DND-41 (cell line): ENCODE measurements at regions not wholly inside any gene's neighbourhood (a gene's known extent, or its start where the extent isn't known, plus 50 kb on each side); places are given as distances from the start of the nearest gene placed in this dataset.

Experiments
- ATAC-seq: fragments of 200-7000 bp; cut with Tn5 transposase; 3 replicates; pipeline ENCODE4 v1.9.1; 2021; ENCODE audit warnings: low read depth; ENCODE audit not compliant: insufficient read depth
- DNase-seq: peaks from one replicate; pipeline ENCODE4 v3.0.0-alpha.2; 2020
- H2AFZ ChIP-seq: 2 replicates; pipeline ENCODE4 v1.6.0; 2012; ENCODE audit warnings: low read depth, low read length
- H3K27ac ChIP-seq: 2 replicates; pipeline ENCODE4 v1.5.1; 2012; ENCODE audit warnings: low read length, inconsistent platforms
- H3K27me3 ChIP-seq: fragments of 200-600 bp; sonication (generic); 2 replicates; pipeline ENCODE4 v1.6.0; 2012; ENCODE audit warnings: low read length, mild to moderate bottlenecking, inconsistent platforms; ENCODE audit not compliant: insufficient read depth, poor library complexity
- H3K36me3 ChIP-seq: 2 replicates; pipeline ENCODE4 v1.5.1; 2012; ENCODE audit warnings: low read length, inconsistent platforms; ENCODE audit not compliant: insufficient read depth
- H3K4me1 ChIP-seq: 2 replicates; pipeline ENCODE4 v1.5.1; 2012; ENCODE audit warnings: mild to moderate bottlenecking, low read length; ENCODE audit not compliant: insufficient read depth
- H3K4me2 ChIP-seq: 2 replicates; pipeline ENCODE4 v1.6.0; 2012; ENCODE audit warnings: mild to moderate bottlenecking, moderate library complexity, low read length, inconsistent platforms; ENCODE audit not compliant: insufficient read depth
- H3K4me3 ChIP-seq, 2 experiments: fragments of 200-600 bp in 1 of 2; shearing (Covaris generic) in 1 of 2; 2 replicates each; pipeline ENCODE4 v1.5.1; 2012 to 2016; ENCODE audit warnings: inconsistent platforms in 2 of 2, low read length in 2 of 2, mild to moderate bottlenecking in 2 of 2, low read depth in 1 of 2, moderate library complexity in 1 of 2
- H3K79me2 ChIP-seq: 2 replicates; pipeline ENCODE4 v1.6.0; 2012; ENCODE audit warnings: low read length, inconsistent platforms; ENCODE audit not compliant: insufficient read depth
- H3K9ac ChIP-seq: 2 replicates; pipeline ENCODE4 v1.6.0; 2012; ENCODE audit warnings: low read depth, mild to moderate bottlenecking, inconsistent platforms, low read length, moderate library complexity
- H3K9me3 ChIP-seq: 2 replicates; pipeline ENCODE4 v1.5.1; 2012; ENCODE audit warnings: low read length, moderate library complexity, mild to moderate bottlenecking, inconsistent platforms; ENCODE audit not compliant: insufficient read depth, severe bottlenecking
- H4K20me1 ChIP-seq: 2 replicates; pipeline ENCODE4 v1.6.0; 2012; ENCODE audit warnings: low read length; ENCODE audit not compliant: insufficient read depth
- CTCF ChIP-seq: IDR thresholded peaks from 2 replicates; pipeline ENCODE4 v1.5.1; 2012; ENCODE audit warnings: borderline replicate concordance, low read length, moderate library complexity, mild to moderate bottlenecking; ENCODE audit not compliant: poor library complexity, severe bottlenecking; ENCODE audit errors: extremely low read depth
- EZH2 ChIP-seq: IDR thresholded peaks from 3 replicates; pipeline ENCODE4 v1.6.1; 2012; ENCODE audit warnings: borderline replicate concordance, low read depth, mild to moderate bottlenecking, moderate library complexity, low read length, inconsistent platforms; ENCODE audit not compliant: severe bottlenecking

DNA sequence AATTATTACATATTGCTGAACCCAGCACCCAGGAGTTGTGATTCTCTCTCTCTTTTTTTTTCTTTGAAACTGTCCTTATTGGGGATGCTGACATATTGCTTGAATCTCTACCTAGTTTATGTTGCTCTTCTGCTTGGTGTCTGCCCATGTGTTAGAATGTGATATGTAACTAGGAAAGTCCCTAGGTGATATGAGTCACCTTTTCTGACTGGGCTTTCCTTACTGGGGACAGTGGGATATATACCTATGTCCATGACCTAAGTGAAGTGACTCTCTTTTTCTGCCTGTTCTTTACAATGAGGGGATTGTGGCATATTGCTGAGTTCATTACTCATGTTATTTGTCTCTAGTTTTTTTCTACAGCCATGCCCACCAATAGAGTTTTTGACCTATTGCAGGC, 1013.2 kb upstream of the TSPY4 start:
- H3K4me2 ChIP-seq: no peak overlapping the region
- no peak overlapping the region for H3K4me3 ChIP-seq
- DNase-seq (no peak), ATAC-seq (no peak)
- no peak overlapping the region for H2AFZ ChIP-seq
- H3K4me1 ChIP-seq: no peaks in the 10 kb centered on the region
- no peaks in the 10 kb centered on the region for H3K36me3 ChIP-seq
- H3K9me3 ChIP-seq: no peaks in the 10 kb centered on the region
- H3K27ac ChIP-seq: no peak overlapping the region
- TF ChIP-seq CTCF (no peak), EZH2 (no peak)
- no peak overlapping the region for H3K9ac ChIP-seq
- no peaks in the 10 kb centered on the region for H4K20me1 ChIP-seq
- no peaks in the 10 kb centered on the region for H3K79me2 ChIP-seq
- H3K27me3 ChIP-seq: no peaks in the 10 kb centered on the region

DNA sequence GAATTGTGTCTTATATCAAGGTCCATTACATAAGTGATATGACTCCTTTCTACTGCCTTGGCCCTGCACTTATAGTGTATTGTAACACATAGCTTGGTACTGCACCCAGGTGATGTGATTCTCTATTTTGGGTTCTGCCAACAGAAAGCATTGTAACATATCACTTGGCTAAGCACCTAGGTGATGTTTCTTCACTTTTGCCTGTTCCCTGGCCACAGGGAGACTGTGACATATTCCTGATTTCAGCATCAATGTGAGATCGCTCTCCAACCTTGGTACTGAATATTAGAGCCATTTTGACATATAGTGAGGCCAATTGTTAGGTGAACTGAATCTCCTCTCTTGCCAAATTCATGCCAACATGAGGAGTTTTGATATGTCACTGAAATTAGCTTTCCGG, 1010.3 kb upstream of the TSPY4 start:
- Histone ChIP-seq H4K20me1 (no peaks in the 10 kb centered on the region), H3K36me3 (no peaks in the 10 kb centered on the region), H3K4me1 (no peaks in the 10 kb centered on the region), H3K27me3 (no peaks in the 10 kb centered on the region), H3K9ac (no peak overlapping the region), H3K27ac (no peak overlapping the region), H3K79me2 (no peaks in the 10 kb centered on the region), H2AFZ (no peak overlapping the region), H3K9me3 (no peaks in the 10 kb centered on the region), H3K4me3 (no peak overlapping the region), H3K4me2 (no peak overlapping the region)
- no peak for TF ChIP-seq EZH2
- TF ChIP-seq CTCF: no peak
- ATAC-seq (no peak), DNase-seq (no peak)

DNA sequence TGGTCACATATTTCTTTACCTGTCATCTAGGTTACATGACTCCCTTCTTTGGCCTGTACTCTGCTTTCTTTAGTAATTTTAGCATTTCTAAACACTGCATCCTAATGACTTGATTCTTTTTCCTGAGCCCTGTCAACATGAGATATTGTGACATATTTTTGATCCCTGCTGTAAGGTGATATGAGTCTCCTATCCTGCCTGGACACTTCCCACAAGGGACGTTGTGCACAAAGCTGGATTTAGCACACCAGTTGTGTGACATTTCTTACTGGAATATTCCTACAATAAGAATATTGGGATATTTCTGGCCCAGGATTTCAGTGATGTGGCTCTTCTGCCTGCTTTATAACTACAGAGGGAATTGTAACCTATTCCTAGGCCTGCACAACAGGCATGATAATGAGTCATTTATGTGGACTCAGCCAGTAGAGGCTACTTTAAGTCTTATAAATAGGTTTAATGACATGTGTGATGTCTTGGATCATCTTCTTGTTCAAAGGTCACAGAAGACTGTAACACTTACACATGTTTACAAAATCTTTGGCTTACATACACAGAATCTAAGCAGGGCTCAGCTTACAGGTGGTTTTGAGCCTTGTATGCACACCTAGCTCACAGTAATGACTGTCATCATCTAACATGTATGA, 1009.4 kb upstream of the TSPY4 start:
- Histone ChIP-seq H3K36me3 (no peaks in the 10 kb centered on the region), H3K79me2 (no peaks in the 10 kb centered on the region), H3K27ac (no peak overlapping the region), H3K4me1 (no peaks in the 10 kb centered on the region), H4K20me1 (no peaks in the 10 kb centered on the region), H3K4me3 (no peak overlapping the region), H3K27me3 (no peaks in the 10 kb centered on the region), H3K9ac (no peak overlapping the region), H3K9me3 (no peaks in the 10 kb centered on the region), H3K4me2 (no peak overlapping the region), H2AFZ (no peak overlapping the region)
- TF ChIP-seq EZH2: no peak
- TF ChIP-seq CTCF: no peak
- ATAC-seq (no peak), DNase-seq (no peak)
